Thymus (tissue), 11 donors: ENCODE measurements at regions not wholly inside any gene's neighbourhood (a gene's known extent, or its start where the extent isn't known, plus 50 kb on each side); places are given as distances from the start of the nearest gene placed in this dataset.
A peak's percentile ranks its signal among the peaks of the same experiment; 100 is the strongest.

Source experiments
- DNase-seq, 9 donors: peaks; one replicate each; pipeline ENCODE4 v3.0.0-alpha.2; 2013; ENCODE audit warnings: low spot score in 9 of 9, low read depth in 6 of 9, missing footprints in 1 of 9
- H3K27ac ChIP-seq, 2 donors: one replicate each; pipeline ENCODE4 v1.5.1; 2013; ENCODE audit warnings: control low read depth in 1 of 2, low read depth in 1 of 2, low read length in 1 of 2, mild to moderate bottlenecking in 1 of 2, moderate library complexity in 1 of 2
- H3K27me3 ChIP-seq, 2 donors: one replicate each; pipeline ENCODE4 v1.5.1; 2013; ENCODE audit warnings: low read length in 1 of 2; ENCODE audit not compliant: control insufficient read depth in 2 of 2, insufficient read depth in 1 of 2
- H3K36me3 ChIP-seq, 2 donors: one replicate each; pipeline ENCODE4 v1.5.1; 2013; ENCODE audit warnings: low read length in 1 of 2, mild to moderate bottlenecking in 1 of 2, moderate library complexity in 1 of 2; ENCODE audit not compliant: control insufficient read depth in 2 of 2, insufficient read depth in 2 of 2
- H3K4me1 ChIP-seq, 2 donors: one replicate each; pipeline ENCODE4 v1.5.1; 2013; ENCODE audit warnings: low read length in 2 of 2; ENCODE audit not compliant: control insufficient read depth in 2 of 2, insufficient read depth in 2 of 2
- H3K4me3 ChIP-seq, 2 donors: one replicate each; pipeline ENCODE4 v1.5.1; 2013; ENCODE audit warnings: low read length in 2 of 2, control low read depth in 1 of 2, mild to moderate bottlenecking in 1 of 2
- H3K9me3 ChIP-seq, 2 donors: one replicate each; pipeline ENCODE4 v1.5.1; 2013; ENCODE audit warnings: low read length in 1 of 2, mild to moderate bottlenecking in 1 of 2; ENCODE audit not compliant: control insufficient read depth in 2 of 2, insufficient read depth in 1 of 2
- WGBS: extraction: QIAGEN DNeasy Blood & Tissue Kit; methylation state at CpG from one replicate; pipeline ENCODE4 v1.1.7; 2013; 5-methylcytosine and 5-hydroxymethylcytosine counted together
- donor health status: healthy.

- no peak overlapping the region for H3K27ac ChIP-seq
- H3K9me3 ChIP-seq = no peaks in the 10 kb centered on the region
- no peak for DNase-seq
- H3K36me3 ChIP-seq = peaks cover 9 to 16% of the 10 kb centered on the region in 2 donors
- WGBS = 84% methylated on average over 15 of the region's 15 CpGs
- no peak overlapping the region for H3K4me3 ChIP-seq
- H3K27me3 ChIP-seq = no peaks in the 10 kb centered on the region
- H3K4me1 ChIP-seq = peaks cover 0 to 4% of the 10 kb centered on the region in 2 donors
These were observed 51.1 kb downstream of the DOP1B start for GRCh38 chr21:36207577-36208320.

- no peak for DNase-seq
- H3K27ac ChIP-seq = no peak overlapping the region
- no peaks in the 10 kb centered on the region for H3K27me3 ChIP-seq
- H3K4me3 ChIP-seq = no peak overlapping the region
- H3K9me3 ChIP-seq = no peaks in the 10 kb centered on the region
- peaks cover 0 to 4% of the 10 kb centered on the region in 2 donors for H3K4me1 ChIP-seq
- WGBS = 96% methylated on average over 27 of the region's 27 CpGs
- H3K36me3 ChIP-seq = peaks cover 8 to 15% of the 10 kb centered on the region in 2 donors
These were observed 51.8 kb downstream of the DOP1B start for GRCh38 chr21:36208326-36209013.

DNA sequence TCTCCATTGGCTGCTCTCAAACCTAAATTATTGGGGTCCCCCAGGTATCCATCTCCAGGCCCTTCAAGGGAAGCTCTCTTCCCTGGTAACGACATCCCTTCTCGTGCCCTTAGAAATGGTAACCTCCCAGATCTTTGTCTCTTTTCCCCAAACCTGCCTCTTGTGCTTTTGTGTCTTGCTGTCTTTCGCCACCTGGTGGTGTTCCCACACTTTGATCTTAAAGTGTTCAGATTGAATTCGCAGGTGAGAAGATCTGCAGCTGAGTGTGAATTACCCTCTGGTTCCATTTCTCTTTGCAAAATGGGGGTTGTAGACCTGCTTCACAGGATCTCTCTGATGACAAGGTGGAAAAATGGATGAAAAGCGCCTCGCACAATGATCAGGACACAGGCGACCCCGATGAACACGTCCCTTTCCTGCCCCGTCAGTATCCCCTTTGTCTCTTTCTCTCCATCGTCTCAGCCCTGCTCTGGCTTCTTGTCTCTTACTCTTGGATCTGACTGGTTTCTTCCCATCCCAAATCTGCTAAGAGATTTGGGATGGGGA is 53.1 kb downstream of the DOP1B start:
- Histone ChIP-seq H3K27ac (no peak overlapping the region), H3K27me3 (no peaks in the 10 kb centered on the region), H3K4me3 (no peak overlapping the region), H3K36me3 (peaks cover 15 to 19% of the 10 kb centered on the region in 2 donors), H3K4me1 (peaks cover 0 to 4% of the 10 kb centered on the region in 2 donors), H3K9me3 (no peaks in the 10 kb centered on the region)
- 91% methylated on average over 11 of the region's 11 CpGs for WGBS
- peak; percentile 29 to 84 (median 58) for DNase-seq

DNA sequence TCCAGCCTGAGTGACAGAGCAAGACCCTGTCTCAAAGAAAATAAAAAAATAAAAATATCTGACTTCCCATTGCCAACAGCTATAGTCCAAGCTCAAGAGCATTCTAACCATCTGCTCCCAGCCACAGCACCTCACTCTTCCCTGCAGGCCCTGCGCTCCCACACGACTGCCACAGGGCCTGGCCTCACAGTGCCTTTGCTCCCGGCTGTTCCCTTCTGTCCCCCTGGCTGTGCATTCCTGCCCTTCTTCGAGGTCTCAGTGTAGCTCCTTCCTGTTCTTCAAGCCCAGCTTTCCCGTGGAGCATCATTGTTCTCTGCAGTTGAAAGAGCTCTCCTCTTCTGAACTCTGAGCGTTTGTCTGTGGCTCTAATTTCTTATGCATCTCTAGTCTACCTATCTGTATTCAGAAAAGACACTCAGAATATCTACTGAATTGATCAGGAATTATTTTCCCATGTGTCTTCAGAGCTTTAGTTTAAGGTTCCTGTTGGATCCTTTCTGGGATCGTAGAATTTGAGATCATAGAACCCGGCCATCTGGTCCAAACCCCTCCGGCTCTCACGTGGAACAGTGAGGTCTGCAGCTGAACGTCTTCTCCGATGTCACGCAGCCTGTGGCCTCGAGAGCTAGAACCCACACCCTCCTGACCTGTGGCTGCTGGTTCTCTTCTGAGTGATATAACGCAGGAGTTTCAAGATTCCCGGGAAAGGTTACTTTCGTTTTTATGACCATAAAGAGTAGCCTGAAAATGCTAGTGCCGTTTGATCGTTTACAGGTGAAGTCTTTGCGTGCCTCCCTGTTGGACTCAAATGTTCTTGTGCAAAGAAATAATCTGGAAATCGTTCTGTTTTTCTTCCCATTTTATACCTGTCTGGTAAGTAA is 54.4 kb downstream of the DOP1B start:
- no peak for DNase-seq
- WGBS = 97% methylated on average over 21 of the region's 21 CpGs
- H3K9me3 ChIP-seq = no peaks in the 10 kb centered on the region

GRCh38 chr21:36211660-36212512 is 55.3 kb downstream of the DOP1B start:
- no peak overlapping the region for H3K4me3 ChIP-seq
- no peaks in the 10 kb centered on the region for H3K9me3 ChIP-seq
- peaks cover 18 to 24% of the 10 kb centered on the region in 2 donors for H3K36me3 ChIP-seq
- H3K27ac ChIP-seq = no peak overlapping the region
- WGBS = 98% methylated on average over 9 of the region's 9 CpGs
- H3K27me3 ChIP-seq = no peaks in the 10 kb centered on the region
- H3K4me1 ChIP-seq = peaks cover 0 to 4% of the 10 kb centered on the region in 2 donors
- no peak for DNase-seq

More for the DNA sequence above, 54.4 kb downstream of the DOP1B start:
- Histone ChIP-seq H3K4me3 (no peak overlapping the region), H3K27ac (no peak overlapping the region), H3K4me1 (peaks cover 0 to 4% of the 10 kb centered on the region in 2 donors), H3K27me3 (no peaks in the 10 kb centered on the region), H3K36me3 (peaks cover 18 to 24% of the 10 kb centered on the region in 2 donors)

DNA sequence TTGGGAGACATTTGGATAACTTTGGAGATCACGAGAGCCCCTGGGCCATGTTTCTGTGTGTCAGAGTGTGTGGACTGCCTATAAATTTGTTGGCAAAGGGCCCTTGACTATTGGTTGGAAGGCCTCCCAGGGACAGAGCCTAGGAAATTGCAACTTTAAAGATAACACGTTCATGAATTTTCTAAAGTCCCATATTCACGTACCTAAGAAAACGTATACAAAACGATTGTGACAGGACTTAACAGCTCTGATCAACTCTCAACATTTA is 55.8 kb downstream of the DOP1B start:
- H3K27ac ChIP-seq = no peak overlapping the region
- DNase-seq = no peak
- 98% methylated on average over 5 of the region's 5 CpGs for WGBS
- peaks cover 0 to 4% of the 10 kb centered on the region in 2 donors for H3K4me1 ChIP-seq
- H3K4me3 ChIP-seq = no peak overlapping the region
- no peaks in the 10 kb centered on the region for H3K27me3 ChIP-seq
- H3K9me3 ChIP-seq = no peaks in the 10 kb centered on the region
- H3K36me3 ChIP-seq = peaks cover 18 to 30% of the 10 kb centered on the region in 2 donors

GRCh38 chr21:36214561-36214960 is 57.9 kb downstream of the DOP1B start:
- Histone ChIP-seq H3K27ac (no peak overlapping the region), H3K36me3 (peaks cover 13 to 31% of the 10 kb centered on the region in 2 donors), H3K27me3 (no peaks in the 10 kb centered on the region), H3K4me1 (peaks cover 0 to under 1% of the 10 kb centered on the region in 2 donors), H3K4me3 (no peak overlapping the region), H3K9me3 (no peaks in the 10 kb centered on the region)
- WGBS = 96% methylated on average over 3 of the region's 3 CpGs
- DNase-seq = no peak

GRCh38 chr21:36217743-36218142 is 61.1 kb downstream of the DOP1B start:
- whole genome bisulfite sequencing = 93% methylated on average over 4 of the region's 4 CpGs
- H3K4me3 ChIP-seq = no peak overlapping the region
- H3K27ac ChIP-seq = no peak overlapping the region
- H3K27me3 ChIP-seq = no peaks in the 10 kb centered on the region
- peaks cover 13 to 23% of the 10 kb centered on the region in 2 donors for H3K36me3 ChIP-seq
- no peaks in the 10 kb centered on the region for H3K4me1 ChIP-seq
- no peaks in the 10 kb centered on the region for H3K9me3 ChIP-seq
- DNase-seq = no peak
